ENCODE measurements at regions not wholly inside any gene's neighbourhood (a gene's known extent, or its start where the extent isn't known, plus 50 kb on each side); places are given as distances from the start of the nearest gene placed in this dataset.

DNA sequence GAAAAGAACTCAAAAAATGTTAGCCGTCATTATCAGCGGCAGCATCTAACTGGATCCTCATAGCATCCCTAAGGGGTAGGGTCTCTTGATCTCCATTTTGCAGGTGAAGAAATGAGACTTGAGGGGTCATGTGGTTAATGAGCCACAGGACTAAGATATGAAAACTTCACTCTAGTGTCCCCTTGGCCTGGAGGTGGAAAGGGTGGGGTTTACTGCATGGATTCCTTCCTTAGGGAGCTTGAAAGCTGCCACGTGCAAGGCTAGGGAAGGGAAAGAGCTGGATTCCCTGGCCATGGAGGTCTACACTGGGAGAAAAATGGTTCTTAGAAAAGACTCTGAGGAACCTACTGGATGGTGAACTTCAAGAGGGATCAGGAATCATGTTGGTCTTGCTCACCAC is 107.9 kb downstream of the SPRY4 start:
- TF ChIP-seq POLR2A (IDR thresholded peaks at IDR 0.05) (no peak), POLR2AphosphoS5 (IDR thresholded peaks at IDR 0.05) (no peak)
- TF ChIP-seq, protein P1, sequence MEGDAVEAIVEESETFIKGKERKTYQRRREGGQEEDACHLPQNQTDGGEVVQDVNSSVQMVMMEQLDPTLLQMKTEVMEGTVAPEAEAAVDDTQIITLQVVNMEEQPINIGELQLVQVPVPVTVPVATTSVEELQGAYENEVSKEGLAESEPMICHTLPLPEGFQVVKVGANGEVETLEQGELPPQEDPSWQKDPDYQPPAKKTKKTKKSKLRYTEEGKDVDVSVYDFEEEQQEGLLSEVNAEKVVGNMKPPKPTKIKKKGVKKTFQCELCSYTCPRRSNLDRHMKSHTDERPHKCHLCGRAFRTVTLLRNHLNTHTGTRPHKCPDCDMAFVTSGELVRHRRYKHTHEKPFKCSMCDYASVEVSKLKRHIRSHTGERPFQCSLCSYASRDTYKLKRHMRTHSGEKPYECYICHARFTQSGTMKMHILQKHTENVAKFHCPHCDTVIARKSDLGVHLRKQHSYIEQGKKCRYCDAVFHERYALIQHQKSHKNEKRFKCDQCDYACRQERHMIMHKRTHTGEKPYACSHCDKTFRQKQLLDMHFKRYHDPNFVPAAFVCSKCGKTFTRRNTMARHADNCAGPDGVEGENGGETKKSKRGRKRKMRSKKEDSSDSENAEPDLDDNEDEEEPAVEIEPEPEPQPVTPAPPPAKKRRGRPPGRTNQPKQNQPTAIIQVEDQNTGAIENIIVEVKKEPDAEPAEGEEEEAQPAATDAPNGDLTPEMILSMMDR (IDR thresholded peaks at IDR 0.05): no peak

Data from upper lobe of left lung (tissue), 4 donors.